ENCODE measurements at regions not wholly inside any gene's neighbourhood (a gene's known extent, or its start where the extent isn't known, plus 50 kb on each side); places are given as distances from the start of the nearest gene placed in this dataset.

DNA sequence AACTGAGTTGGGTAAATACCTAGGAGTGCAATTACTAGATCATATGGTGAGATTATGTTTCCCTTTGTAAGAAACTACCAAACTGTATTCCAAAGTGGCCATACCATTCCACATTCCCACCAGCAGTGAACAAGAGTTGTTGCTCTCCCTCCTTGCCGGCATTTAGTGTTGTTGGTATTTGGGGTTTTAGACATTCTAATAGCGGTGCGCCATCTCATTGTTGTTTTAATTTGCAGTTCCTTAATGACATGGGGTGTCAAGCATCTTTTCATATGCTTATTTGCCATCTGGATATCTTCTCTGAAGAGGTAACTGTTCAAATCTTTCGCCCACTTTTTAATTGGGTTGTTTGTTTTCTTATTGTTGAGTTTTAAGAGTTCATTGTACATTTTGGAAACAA, 164.2 kb upstream of the LHX1 start:
- ATAC-seq (ENCODE audit: low FRiP score) (no peak), DNase-seq (ENCODE audit: low spot score) (no peak)
- TF ChIP-seq, protein P1, sequence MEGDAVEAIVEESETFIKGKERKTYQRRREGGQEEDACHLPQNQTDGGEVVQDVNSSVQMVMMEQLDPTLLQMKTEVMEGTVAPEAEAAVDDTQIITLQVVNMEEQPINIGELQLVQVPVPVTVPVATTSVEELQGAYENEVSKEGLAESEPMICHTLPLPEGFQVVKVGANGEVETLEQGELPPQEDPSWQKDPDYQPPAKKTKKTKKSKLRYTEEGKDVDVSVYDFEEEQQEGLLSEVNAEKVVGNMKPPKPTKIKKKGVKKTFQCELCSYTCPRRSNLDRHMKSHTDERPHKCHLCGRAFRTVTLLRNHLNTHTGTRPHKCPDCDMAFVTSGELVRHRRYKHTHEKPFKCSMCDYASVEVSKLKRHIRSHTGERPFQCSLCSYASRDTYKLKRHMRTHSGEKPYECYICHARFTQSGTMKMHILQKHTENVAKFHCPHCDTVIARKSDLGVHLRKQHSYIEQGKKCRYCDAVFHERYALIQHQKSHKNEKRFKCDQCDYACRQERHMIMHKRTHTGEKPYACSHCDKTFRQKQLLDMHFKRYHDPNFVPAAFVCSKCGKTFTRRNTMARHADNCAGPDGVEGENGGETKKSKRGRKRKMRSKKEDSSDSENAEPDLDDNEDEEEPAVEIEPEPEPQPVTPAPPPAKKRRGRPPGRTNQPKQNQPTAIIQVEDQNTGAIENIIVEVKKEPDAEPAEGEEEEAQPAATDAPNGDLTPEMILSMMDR (IDR thresholded peaks at IDR 0.05): no peak

DNA sequence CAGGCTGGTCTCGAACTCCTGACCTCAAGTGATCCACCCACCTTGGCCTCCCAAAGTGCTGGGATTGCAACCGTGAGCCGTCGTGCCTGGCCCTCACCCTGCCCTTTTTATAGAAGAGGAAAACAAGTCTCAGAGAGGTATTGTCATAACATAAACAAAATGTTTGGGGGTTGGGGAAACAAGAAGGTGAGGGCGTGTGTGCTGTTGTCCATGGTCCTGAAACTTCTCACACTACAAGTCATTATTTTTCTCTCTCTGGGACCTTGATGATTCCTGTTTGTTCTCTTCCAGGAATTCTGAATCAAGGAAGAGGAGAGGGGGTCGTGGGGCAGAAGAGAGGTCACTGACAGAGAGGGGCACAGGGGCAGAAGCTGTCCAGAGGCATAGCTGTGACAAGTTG, 160.2 kb upstream of the LHX1 start:
- DNase-seq (ENCODE audit: low spot score) (no peak), ATAC-seq (ENCODE audit: low FRiP score) (no peak)
- TF ChIP-seq, protein P1 (IDR thresholded peaks at IDR 0.05): no peak

DNA sequence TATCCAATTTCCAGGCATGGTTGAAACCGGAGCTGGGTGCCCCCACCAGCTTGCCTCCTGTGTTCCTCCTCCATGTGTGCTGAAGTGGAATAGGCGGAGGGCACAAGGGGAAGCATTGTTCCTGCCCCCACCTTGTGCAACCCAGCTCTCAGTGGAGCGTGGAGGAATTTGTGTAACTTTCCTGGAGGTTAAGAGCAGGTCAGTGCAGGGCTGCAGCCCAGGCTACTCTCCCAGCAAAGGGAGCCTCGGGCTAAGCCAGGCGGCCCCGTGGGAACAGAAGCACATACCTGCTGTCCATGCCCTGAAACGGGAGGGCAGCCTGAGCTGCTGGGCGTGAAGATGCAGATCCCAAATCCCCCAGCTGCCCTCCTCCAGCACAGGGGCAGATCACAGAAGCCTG, 158.8 kb upstream of the LHX1 start:
- ATAC-seq (ENCODE audit: low FRiP score) (no peak), DNase-seq (ENCODE audit: low spot score) (no peak)
- TF ChIP-seq, protein P1 (IDR thresholded peaks at IDR 0.05): no peak

DNA sequence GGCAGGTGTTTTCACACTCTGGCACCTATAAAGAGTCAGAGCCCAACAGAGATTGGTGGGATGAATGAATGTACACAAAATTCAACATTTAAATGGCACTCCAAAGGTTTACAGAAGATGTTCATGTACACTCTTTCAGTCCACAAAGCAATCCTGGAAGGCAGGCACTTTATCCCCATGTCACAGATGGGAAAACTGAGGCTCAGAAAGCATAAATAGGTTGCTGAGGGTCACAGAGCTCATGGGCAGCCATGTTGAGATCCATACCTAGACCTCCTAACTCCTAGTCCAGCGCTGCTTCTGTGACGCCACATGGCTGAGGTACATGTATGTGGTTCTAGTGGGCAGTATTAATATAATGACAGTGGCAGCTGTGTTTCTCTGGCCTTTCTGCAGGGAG, 157.7 kb upstream of the LHX1 start:
- no peak for ATAC-seq (ENCODE audit: low FRiP score)
- DNase-seq (ENCODE audit: low spot score): no peak
- TF ChIP-seq, protein P1 (IDR thresholded peaks at IDR 0.05): no peak

DNA sequence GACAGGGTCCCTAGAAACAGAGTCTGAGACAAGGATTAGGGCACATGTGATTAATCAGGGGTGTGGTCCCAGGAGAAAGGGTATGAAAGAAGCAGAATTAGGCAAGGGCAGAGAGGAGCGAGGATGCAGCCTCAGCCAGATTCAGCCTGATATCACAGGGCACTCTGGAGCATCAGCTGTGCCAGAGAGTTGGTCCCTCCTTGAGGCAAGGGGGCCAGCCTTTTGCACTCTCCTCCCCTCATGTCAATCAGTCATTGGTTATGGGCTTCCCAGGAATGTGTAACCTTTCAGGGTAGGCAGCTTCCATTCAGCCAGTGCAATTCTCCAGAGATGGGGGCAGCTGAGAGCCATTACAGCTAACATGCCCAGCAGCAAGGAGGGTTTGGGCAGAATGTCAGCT, 152.6 kb upstream of the LHX1 start:
- TF ChIP-seq, protein P1 (IDR thresholded peaks at IDR 0.05): no peak
- DNase-seq (ENCODE audit: low spot score) (no peak), ATAC-seq (ENCODE audit: low FRiP score) (no peak)

DNA sequence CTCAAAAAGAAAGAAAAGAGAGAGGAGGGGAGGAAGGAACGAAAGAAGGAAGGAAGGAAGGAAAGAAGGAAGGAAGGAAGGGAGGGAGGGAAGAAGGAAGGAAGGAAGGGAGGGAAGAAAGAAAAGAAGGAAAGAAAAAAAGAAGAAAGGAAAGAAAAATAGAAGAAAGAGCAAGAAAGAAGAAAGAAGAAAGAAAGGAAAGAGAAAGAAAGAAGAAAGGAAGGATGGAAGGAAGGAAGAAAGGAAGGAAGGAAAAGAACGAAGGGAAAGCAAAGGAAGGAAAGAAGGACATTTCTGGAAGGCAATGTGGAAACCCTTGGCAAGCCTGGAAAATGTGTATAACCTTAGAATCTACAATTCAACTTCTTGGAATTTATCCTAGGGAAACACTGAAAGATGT, 150.4 kb upstream of the LHX1 start:
- no peak for DNase-seq (ENCODE audit: low spot score)
- no peak for ATAC-seq (ENCODE audit: low FRiP score)
- TF ChIP-seq, protein P1 (IDR thresholded peaks at IDR 0.05): no peak

DNA sequence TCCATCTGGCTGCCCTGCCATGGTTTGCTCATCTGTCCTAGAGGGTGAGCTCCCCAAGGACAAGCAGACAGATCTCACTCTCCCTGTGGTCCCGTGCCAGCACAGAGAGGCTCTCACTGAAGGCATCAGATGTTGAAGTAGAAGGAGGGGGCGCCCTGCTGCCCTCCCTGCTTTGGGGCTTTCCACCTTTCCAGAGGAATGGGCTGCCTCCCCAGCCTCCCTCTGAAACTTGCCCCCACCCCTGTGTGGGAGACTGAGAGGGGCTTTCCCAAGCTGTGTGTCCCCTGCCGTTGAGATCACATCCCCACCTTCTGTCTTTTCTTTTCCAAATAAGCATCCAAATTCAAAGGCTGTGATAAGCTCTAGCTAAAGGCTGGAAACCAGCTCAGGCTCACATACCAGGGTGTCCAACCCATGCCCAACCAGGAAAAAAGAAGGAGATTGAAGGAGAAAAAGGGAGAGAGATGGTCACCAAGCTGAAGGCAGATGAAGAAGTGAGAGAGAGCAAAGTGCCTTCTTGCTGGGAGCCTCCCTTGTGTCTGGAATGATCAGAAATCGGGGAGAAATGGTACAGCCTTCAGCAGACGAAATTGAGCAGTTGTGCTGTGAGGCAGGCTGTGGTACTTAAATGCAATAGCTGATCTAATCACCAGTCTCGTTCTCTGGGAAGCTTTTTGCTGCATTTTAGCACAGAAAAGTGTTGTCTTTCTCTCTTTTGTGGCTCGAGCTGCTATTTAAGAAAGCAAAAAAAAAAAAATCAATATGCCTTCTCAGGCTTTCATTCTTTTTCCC, 145.9 kb upstream of the LHX1 start:
- DNase-seq (ENCODE audit: low spot score): no peak
- TF ChIP-seq, protein P1 (IDR thresholded peaks at IDR 0.05): no peak
- ATAC-seq (ENCODE audit: low FRiP score): no peak
